ENCODE measurements at regions not wholly inside any gene's neighbourhood (a gene's known extent, or its start where the extent isn't known, plus 50 kb on each side); places are given as distances from the start of the nearest gene placed in this dataset.

GRCh38 chr3:117367861-117368260 lies 658.3 kb downstream of the TUSC7 start:
- TF ChIP-seq POLR2A (IDR thresholded peaks at IDR 0.05) (no peak), CTCF (IDR thresholded peaks at IDR 0.05 in 4 of 5, conservative IDR thresholded peaks at IDR 0.05 in 1 of 5) (no peak)

All from gastrocnemius medialis (tissue), 4 donors.